ENCODE measurements at regions not wholly inside any gene's neighbourhood (a gene's known extent, or its start where the extent isn't known, plus 50 kb on each side); places are given as distances from the start of the nearest gene placed in this dataset.

DNA sequence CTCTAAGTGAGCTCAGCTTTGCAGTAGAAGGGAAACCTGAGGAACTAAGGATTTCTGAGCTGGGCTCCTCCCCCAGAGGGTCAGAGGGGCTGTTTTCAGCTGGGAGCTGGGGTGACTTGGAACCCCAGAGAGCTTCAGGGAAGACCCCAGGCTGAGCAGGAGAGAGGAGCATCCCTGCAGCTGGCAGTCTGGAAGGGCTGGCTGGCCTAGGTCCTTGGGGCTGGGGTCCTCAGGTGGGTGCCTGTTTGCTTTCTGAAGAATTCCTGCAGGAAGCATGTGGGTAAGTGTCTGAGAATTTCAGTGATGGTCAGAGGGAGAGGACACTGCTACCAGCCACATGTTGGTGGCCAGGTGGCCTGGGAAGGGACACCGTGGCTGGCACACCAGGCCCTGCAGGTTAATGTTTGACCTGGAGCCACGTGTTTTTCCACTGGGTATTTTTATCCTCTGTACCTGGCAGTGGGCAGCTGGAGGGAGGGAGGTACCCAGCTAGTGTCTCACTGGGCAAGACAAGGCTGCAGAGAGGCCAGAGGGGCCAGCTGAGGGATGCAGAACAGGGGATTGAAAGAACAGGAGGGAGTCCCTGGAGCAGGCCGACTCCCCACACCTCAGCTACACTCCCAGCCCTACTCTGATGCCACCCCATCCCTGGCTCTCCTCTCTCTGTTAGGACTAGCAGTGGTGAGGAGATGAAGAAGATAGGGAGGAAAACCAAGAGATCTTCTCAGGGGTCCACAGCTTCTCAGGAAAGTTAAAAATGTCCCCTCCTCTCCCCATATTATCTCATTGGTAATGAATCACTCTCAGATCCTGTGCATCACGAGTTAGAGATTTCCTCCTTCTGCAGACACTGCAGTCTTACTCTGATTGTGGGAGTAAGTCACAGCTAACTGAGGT, 143.6 kb downstream of the VEGFA start:
- TF ChIP-seq CTCF (IDR thresholded peaks at IDR 0.05; ENCODE audit: insufficient read depth, low read length, poor library complexity, severe bottlenecking) = no peak
- Histone ChIP-seq H3K36me3 (ENCODE audit: control insufficient read depth, insufficient read depth, low read length) (no peaks in the 10 kb centered on the region), H3K4me3 (ENCODE audit: low read depth, low read length) (no peak overlapping the region), H3K27me3 (ENCODE audit: control insufficient read depth, insufficient read depth, low read length) (no peaks in the 10 kb centered on the region)
- DNase-seq (ENCODE audit: low read depth) = no peak

- no peak for DNase-seq (ENCODE audit: low read depth)
- no peak for TF ChIP-seq CTCF (IDR thresholded peaks at IDR 0.05; ENCODE audit: insufficient read depth, low read length, poor library complexity, severe bottlenecking)
- H3K4me3 ChIP-seq (ENCODE audit: low read depth, low read length) = no peak overlapping the region
- no peaks in the 10 kb centered on the region for H3K36me3 ChIP-seq (ENCODE audit: control insufficient read depth, insufficient read depth, low read length)
- no peaks in the 10 kb centered on the region for H3K27me3 ChIP-seq (ENCODE audit: control insufficient read depth, insufficient read depth, low read length)
Observed at GRCh38 chr6:43912598-43913371, 142.8 kb downstream of the VEGFA start.

GRCh38 chr6:43912116-43912577, 142.1 kb downstream of the VEGFA start:
- no peak for DNase-seq (ENCODE audit: low read depth)
- Histone ChIP-seq H3K27me3 (ENCODE audit: control insufficient read depth, insufficient read depth, low read length) (no peaks in the 10 kb centered on the region), H3K4me3 (ENCODE audit: low read depth, low read length) (no peak overlapping the region), H3K36me3 (ENCODE audit: control insufficient read depth, insufficient read depth, low read length) (no peaks in the 10 kb centered on the region)
- TF ChIP-seq CTCF (IDR thresholded peaks at IDR 0.05; ENCODE audit: insufficient read depth, low read length, poor library complexity, severe bottlenecking) = no peak

- DNase-seq (ENCODE audit: low read depth) = no peak
- Histone ChIP-seq H3K4me3 (ENCODE audit: low read depth, low read length) (no peak overlapping the region), H3K27me3 (ENCODE audit: control insufficient read depth, insufficient read depth, low read length) (no peaks in the 10 kb centered on the region), H3K36me3 (ENCODE audit: control insufficient read depth, insufficient read depth, low read length) (no peaks in the 10 kb centered on the region)
- no peak for TF ChIP-seq CTCF (IDR thresholded peaks at IDR 0.05; ENCODE audit: insufficient read depth, low read length, poor library complexity, severe bottlenecking)
Observed at GRCh38 chr6:43911354-43912115, 141.5 kb downstream of the VEGFA start.

DNA sequence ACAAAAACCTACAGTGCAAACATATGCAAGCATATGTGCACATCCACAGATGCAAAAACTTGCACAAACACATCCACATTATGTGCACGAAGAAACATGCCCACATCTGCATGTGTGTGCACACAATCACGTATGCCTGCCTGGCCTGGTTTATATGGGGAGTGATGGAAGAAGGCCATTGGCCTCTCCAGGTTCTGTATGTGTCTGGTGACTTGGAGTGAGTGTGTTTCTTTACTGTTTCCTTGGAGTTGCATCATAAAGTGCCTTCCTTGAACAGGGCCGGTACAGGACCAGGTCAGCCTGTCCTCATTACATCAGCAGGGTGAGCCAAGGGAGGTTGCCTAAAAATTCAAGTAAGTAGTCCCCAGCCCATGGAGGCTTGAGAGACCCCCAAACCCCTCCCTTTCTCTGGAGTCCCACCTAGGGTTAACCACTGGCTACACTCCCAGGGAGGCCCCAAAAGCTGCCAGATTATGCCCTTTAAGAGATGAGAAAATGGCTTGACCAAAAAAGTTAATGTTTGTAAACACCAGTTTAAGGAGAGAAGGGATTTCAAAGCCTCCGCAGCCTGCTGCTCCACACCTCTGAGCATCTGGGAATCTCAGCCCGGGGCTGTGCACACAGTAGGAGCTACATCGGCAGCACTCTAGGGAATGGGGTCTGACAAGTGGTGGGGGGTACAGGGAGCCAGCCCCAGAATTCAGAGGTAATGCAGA, 140.8 kb downstream of the VEGFA start:
- no peak overlapping the region for H3K4me3 ChIP-seq (ENCODE audit: low read depth, low read length)

More for the DNA sequence above, 140.8 kb downstream of the VEGFA start:
- TF ChIP-seq CTCF (IDR thresholded peaks at IDR 0.05; ENCODE audit: insufficient read depth, low read length, poor library complexity, severe bottlenecking) = no peak
- H3K36me3 ChIP-seq (ENCODE audit: control insufficient read depth, insufficient read depth, low read length) = no peaks in the 10 kb centered on the region
- no peak for DNase-seq (ENCODE audit: low read depth)
- no peaks in the 10 kb centered on the region for H3K27me3 ChIP-seq (ENCODE audit: control insufficient read depth, insufficient read depth, low read length)
